GM12864 (cell line): ENCODE measurements at regions not wholly inside any gene's neighbourhood (a gene's known extent, or its start where the extent isn't known, plus 50 kb on each side); places are given as distances from the start of the nearest gene placed in this dataset.

Experiments
- DNase-seq: peaks from one replicate; pipeline ENCODE4 v3.0.0-alpha.2; 2011; ENCODE audit warnings: low read depth
- H3K4me3 ChIP-seq: 2 replicates; pipeline ENCODE4 v1.5.1; 2011; ENCODE audit warnings: mild to moderate bottlenecking, low read depth, low read length, control low read depth
- CTCF ChIP-seq: IDR thresholded peaks from 2 replicates; pipeline ENCODE4 v1.5.1; 2011; ENCODE audit warnings: low read depth, mild to moderate bottlenecking, moderate library complexity, low read length, control low read depth, inconsistent platforms; ENCODE audit errors: missing control alignments

- no peak for TF ChIP-seq CTCF
- no peak overlapping the region for H3K4me3 ChIP-seq
Measured at GRCh38 chr1:68617942-68618341, 121.1 kb upstream of the DEPDC1 start.

DNA sequence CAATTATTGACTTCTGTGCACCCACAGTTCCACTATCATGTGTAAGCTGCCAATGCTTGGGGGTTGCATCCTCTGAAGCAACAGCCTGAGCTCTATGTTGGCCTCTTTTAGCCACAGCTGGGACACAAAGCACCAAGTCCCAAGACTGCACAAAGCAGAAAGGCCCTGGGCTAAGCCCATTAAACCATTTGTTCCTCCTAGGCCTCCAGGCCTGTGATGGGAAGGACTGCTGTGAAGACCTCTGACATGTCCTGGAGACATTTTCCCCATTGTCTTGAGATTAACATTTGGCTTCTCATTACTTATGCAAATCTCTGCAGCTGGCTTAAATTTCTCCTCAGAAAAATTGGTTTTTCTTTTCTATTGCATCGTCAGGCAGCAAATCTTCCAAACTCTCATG, 123.7 kb upstream of the DEPDC1 start:
- no peak for DNase-seq
- no peak for TF ChIP-seq CTCF
- H3K4me3 ChIP-seq, result no peak overlapping the region

More at GRCh38 chr1:68617942-68618341, 121.1 kb upstream of the DEPDC1 start:
- DNase-seq, result no peak

- H3K4me3 ChIP-seq, result no peak overlapping the region
- TF ChIP-seq CTCF, result no peak
- no peak for DNase-seq
Measured at GRCh38 chr1:68623700-68624099, 126.8 kb upstream of the DEPDC1 start.

- no peak for DNase-seq
Measured at GRCh38 chr1:68624233-68624632, 127.4 kb upstream of the DEPDC1 start.

GRCh38 chr1:68625624-68626023, 128.7 kb upstream of the DEPDC1 start:
- DNase-seq, result no peak
- no peak for TF ChIP-seq CTCF
- H3K4me3 ChIP-seq, result no peak overlapping the region

More at GRCh38 chr1:68624233-68624632, 127.4 kb upstream of the DEPDC1 start:
- no peak overlapping the region for H3K4me3 ChIP-seq
- no peak for TF ChIP-seq CTCF

DNA sequence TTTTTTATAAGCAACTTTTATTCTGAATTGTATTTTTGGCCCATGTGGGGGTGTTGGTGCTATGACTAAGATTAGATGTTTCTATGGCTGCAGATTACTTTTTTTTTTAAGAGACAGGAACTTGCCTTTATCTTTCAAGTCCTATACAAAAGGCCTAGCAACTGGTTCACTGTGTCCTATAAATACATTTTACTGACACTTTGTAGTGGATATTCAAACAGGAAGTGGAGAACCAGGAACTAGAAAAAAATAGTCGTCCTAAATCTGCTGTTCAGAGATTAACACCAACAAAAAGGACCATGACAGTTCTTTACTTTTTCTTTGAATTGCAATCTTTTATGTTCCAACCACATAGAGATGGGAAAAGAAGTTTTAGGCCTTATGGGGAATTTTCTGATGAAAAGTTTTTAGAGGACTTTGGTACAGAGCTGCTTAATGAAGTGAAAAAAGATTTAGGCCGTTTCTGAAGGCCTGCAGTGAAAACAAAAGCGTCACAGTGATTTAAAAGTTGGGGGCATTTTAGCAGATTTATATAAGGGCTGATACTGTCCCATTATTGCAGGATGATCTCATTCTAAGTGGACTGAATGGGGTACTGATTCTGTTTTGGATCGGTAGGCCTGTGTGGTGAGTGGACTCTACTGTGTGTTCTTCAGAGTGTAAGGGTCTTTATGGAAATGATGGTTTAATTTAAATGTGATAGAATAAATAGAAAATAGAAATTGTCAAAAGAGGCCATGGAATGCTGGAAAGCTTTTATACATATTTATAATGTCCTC, 136.4 kb upstream of the DEPDC1 start:
- DNase-seq, result no peak
- TF ChIP-seq CTCF, result no peak
- no peak overlapping the region for H3K4me3 ChIP-seq

DNA sequence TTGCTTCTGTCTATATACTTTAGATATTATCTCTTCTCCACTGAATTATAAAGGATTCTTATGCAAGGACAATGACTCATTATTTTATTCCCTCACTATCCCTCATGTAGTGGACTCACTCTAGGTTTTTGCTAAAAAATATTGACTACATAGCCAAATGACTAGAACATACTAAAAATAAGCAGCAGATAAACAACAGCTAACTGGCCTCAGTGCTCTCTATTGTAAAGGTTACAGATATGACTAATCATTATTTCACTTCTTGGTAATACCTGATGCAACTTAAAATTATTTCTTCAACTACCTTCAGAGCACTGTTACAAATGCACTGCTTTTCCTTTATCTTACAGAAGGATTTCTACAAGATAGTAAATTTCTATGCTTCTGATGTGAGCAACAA, 147.6 kb upstream of the DEPDC1 start:
- no peak overlapping the region for H3K4me3 ChIP-seq
- TF ChIP-seq CTCF, result no peak
- DNase-seq, result no peak
